ENCODE measurements at regions not wholly inside any gene's neighbourhood (a gene's known extent, or its start where the extent isn't known, plus 50 kb on each side); places are given as distances from the start of the nearest gene placed in this dataset.

GRCh38 chr9:134497283-134497860 lies 144.2 kb upstream of the COL5A1 start:
- TF ChIP-seq, protein P1, sequence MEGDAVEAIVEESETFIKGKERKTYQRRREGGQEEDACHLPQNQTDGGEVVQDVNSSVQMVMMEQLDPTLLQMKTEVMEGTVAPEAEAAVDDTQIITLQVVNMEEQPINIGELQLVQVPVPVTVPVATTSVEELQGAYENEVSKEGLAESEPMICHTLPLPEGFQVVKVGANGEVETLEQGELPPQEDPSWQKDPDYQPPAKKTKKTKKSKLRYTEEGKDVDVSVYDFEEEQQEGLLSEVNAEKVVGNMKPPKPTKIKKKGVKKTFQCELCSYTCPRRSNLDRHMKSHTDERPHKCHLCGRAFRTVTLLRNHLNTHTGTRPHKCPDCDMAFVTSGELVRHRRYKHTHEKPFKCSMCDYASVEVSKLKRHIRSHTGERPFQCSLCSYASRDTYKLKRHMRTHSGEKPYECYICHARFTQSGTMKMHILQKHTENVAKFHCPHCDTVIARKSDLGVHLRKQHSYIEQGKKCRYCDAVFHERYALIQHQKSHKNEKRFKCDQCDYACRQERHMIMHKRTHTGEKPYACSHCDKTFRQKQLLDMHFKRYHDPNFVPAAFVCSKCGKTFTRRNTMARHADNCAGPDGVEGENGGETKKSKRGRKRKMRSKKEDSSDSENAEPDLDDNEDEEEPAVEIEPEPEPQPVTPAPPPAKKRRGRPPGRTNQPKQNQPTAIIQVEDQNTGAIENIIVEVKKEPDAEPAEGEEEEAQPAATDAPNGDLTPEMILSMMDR (conservative IDR thresholded peaks at IDR 0.05; ENCODE audit: low read depth, low read length) = no peak
- TF ChIP-seq EZH2 (IDR thresholded peaks at IDR 0.05; ENCODE audit: borderline replicate concordance, low read depth, low read length, poor library complexity, severe bottlenecking) = no peak
